ENCODE measurements at regions not wholly inside any gene's neighbourhood (a gene's known extent, or its start where the extent isn't known, plus 50 kb on each side); places are given as distances from the start of the nearest gene placed in this dataset.

GRCh38 chr17:62912363-62912762 lies 53.7 kb upstream of the TANC2 start:
- TF ChIP-seq CTCF (IDR thresholded peaks at IDR 0.05) (no peak), POLR2A (IDR thresholded peaks at IDR 0.05) (no peak)

Data from vagina (tissue), 2 donors.